Activated T-cell treated with anti-CD3 and anti-CD28 coated beads, Interleukin-2, amount 50 U/mL, for 48 hours (primary cell): ENCODE measurements at regions not wholly inside any gene's neighbourhood (a gene's known extent, or its start where the extent isn't known, plus 50 kb on each side); places are given as distances from the start of the nearest gene placed in this dataset.
"Not testable (repeated sequence)": the region's sequence is repeated elsewhere in the genome, so short reads cannot be mapped to it uniquely, and the experiment has no call there.

Experiments used
- DNase-seq, 2 experiments: peaks; one replicate each; pipeline ENCODE4 v3.0.0-alpha.2; 2020

DNA sequence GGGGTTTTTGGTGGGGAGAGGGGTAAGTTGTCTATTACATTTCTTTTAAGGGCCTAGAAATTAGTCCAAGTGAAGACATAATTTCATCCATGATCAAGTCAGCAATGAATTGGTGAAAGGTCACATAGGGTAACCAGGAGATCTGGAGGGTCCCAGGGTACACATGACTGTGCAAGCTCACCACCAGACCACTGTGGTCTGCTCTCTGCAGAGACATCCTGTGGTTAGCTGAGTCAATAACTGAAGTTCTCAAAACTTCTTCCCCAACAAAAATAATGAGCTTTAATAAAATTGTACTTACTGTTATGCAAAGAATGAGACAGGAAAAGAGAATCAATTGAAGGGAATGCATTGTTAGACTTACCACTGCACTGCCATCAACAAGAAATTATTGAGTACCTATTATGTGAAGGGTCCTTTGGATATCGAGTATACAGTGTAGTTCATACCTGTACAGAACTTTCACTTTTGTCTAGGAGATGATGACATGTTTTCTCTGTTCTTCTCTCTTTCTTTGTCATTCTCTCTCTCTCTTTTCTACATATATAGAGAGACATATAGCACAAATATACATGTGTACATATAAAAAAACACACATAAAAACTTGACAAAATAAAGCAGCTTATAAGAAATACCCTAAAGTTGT lies 209.8 kb downstream of the GJA1 start:
- no peak for DNase-seq

DNA sequence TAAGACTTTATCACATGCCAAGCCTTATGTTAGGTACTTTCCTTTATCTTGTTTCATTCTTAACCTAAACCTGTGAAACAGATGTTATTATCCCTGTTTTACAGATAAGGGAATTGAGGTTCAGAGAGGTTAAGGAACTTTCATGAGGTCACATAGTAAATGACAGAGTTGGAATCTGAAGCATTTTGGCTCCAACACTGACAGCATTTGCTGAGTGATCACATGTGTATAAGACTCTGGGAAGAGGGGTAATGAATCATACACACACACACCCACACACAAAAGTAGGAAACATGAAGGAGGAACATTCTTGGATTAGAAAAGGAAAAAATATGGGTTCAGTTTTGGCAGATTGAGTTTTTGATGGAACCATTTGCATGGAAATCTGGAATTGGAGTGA lies 212.5 kb downstream of the GJA1 start:
- DNase-seq: no peak

DNA sequence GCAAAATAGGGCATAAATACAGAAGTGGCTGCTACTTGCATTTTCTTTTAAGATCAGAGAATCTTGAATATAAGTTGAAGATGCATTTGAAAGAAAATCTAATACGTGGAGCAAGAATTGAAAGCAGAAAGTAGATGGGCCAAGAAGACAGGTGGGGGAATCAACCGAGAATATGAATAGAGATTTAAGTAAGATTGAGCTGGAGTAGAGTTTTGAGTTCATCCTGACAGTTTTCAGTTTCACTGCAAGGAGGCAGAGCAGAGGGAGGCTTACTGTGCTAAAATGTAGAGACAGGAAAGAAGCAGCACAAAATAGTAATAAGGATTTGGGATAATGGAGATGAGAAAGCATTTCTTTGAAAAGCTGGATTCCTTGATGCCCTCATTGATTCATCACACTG lies 214.5 kb downstream of the GJA1 start:
- DNase-seq: no peak

DNA sequence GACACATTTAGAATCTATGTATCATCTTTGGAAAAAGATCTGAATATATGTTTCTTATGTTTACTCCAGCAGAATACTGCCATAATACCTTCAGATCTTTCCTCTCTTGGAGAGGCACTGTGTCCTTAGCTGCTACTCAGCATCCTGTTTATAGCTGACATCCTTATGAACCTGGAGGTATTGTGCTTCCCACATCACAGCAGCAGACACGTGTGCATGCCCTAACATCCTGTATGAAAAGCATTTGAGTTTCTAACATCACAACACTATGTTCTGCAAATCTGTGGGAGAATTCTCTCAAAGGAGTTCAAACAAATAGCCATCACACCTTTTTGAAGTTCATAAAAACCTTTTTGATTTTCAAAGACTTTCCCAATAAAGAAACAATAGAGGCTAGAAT lies 216.0 kb downstream of the GJA1 start:
- no peak for DNase-seq

DNA sequence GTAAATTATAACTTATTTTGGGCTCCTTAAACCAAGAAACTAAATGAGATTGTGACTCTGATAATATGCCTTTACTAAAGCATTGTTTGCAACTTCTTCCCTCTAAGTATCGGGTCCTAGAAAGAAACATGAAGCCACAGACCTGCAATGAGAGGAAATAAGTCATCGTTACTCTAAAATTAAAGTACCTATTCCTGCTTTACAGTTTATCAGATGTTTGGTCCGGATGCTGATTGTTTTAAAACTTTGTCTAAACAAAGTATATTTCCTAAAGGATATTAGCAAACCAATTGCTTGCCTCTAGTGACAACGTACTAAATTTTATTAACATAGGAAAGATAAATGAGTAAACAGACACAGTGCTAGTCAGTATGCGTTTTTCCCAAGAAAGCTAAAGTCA lies 216.8 kb downstream of the GJA1 start:
- DNase-seq: no peak

DNA sequence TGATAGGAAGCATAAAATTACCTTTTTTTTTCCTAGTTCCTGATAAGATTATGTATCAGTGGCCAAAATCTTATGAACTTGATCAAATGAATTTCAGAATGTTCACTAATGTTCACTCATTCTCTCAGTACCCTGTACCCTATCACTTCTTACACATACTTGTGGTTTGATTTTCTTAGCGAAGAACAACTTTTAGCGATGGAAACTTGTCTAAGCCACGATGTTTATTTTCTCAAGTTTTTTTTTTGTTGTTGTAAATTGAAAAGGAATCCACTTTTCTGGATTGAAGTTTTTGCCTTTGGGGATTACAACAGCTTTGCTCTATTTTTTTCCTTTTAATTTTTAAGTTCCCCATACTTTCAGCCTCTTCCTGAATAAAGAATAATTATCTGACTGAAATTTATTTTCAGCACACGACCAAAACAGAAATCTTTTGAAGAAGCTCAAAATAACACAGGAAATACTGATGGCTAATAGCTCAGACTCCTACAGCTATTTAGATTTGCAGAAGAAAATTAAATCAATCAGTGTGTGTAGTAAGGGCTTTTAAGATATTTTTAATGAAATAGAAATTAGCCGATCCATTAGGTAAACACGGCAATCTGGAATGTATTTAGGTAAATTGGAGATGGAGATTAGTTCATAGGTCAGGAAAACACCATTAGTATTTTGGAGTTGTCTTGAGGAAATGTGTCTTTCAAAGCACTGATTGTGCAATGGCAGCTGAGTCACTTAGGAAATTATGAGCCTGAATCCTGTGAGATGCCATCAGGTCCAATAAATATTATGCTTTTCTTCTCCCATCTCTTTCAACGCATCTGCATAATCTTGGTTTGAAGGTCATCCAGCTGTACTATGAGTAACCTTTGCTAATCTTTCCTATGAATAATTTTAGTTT lies 217.5 kb downstream of the GJA1 start:
- DNase-seq: no peak

DNA sequence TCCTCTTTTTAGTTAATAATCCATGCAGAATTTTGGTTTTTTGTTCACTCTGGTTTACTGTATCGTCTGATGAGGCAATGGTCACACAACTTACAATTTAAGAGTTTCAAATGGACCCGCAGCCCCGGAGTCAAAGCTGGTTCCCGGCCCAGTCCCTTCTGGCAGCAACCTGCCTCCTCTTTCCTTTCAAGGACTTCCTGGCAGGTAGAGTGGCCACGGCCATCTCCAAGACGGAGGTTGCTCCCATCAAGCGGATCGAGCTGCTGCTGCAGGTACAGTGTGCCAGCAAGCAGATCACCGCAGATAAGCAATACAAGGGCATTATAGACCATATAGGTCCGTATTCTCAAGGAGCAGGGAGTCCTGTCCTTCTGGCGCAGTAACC lies 218.2 kb downstream of the GJA1 start:
- no peak for DNase-seq

DNA sequence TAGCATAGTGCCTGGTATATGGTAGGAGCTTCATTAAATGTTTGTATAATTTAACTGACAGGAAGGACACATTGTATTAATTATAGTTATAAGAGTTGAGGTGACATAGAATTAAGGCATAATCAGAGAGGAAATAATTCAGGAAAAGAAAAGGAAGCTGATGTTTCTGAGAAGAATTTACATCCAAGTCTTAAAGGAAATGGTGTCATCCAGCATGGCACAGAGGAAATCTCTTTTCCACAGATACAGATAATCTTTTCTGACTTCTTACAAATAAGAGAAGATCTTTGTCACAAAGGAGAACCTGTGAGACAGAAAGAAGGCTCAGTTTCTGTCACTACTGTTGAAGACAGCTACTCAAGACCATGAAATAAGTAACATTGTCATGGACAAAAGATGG lies 222.5 kb downstream of the GJA1 start:
- no peak for DNase-seq

DNA sequence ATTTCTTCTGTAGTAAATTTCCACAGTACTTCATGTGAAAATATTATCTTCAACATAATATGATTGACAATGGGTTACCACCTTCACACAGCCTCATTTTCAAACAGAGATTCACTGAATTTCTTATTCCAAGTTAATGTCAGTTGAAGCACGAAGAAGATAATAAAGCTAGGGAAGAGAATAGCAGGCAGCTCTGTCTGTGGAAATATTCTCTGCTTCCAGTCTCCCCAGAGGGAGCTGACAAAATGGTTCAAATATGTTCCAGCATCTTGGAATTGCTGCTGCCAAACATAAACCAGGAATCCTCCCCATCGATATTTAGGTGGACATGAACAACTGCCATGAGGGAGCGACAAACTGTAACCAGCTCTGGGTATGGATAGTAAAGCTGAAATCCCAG lies 224.8 kb downstream of the GJA1 start:
- no peak for DNase-seq

DNA sequence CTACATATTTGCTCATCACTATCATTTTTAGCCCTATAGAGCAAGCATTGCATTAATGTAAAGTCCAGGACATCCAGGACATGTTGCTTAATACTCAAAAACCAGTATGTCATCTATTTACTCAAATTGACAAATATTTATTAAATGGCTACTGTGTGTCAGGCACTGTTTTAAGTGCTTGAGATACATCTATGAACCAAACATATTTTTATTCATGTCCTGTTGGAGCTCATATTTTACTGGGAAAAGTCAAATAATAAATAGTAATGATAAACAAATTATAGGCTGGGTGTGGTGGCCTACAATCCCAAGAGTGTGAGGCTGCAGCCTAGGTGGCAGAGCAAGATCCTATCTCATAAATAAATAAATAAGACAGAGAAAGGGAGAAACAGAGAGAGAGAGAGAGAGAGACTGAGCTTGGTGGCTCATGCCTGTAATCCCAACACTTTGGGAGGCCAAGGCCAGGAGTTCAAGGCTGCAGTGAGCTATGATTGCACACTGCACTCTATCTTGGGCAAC lies 227.9 kb downstream of the GJA1 start:
- no peak for DNase-seq

DNA sequence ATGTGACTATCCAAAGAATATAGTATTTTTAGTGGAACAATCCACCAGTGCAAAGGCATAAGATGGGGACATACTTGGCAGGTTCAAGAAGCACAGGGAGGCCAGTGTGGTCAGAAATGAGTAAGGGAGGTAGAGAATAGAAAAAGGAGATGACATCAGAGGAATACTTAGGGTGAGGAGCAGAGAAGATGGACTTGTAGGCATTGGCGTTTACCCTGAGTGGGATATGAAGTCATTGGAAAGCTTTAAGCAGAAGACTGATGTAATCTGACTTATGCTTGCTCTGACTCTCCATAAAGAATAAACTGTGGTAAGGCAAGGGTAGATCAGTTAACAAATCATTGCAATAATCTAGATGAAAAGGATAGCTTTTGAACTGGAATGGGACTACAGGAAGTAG lies 228.7 kb downstream of the GJA1 start:
- DNase-seq: no peak

DNA sequence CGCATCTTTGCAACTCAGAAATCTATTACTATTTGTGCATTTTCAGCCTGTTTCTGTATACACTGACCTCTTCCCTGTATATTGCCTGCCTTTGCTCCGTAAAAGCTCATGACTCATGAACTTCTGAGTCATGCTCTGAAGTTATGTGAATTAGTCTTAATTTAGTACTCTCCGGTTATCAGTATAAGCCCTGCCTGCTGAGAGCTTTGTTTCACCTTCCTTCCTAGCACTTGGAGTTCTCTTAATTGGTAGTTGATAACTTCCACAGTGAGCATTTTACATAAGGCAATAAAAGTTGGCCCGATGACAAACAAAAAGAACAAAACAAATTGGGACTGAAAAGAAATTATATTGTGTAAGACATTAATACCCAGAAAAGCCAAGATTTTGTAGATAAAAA lies 231.4 kb downstream of the GJA1 start:
- DNase-seq: no peak

DNA sequence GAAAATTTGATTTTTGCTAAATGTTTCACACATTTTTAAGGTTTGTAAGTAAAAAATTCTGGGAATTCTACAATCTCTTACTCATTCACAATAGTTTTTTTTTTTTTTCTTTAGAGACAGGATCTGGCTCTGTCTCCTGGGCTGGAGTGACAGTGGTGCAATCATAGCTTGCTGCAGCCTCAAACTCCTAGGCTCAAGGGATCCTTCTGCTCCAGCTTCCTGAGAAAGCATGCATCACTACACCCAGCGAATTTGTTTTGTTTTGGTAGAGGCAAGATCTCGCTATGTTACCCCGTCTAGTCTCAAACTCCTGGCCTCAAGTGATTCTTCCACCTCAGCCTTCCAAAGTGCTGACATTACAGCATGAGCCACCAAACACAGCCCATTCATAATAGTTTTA lies 232.8 kb downstream of the GJA1 start:
- DNase-seq: no peak

DNA sequence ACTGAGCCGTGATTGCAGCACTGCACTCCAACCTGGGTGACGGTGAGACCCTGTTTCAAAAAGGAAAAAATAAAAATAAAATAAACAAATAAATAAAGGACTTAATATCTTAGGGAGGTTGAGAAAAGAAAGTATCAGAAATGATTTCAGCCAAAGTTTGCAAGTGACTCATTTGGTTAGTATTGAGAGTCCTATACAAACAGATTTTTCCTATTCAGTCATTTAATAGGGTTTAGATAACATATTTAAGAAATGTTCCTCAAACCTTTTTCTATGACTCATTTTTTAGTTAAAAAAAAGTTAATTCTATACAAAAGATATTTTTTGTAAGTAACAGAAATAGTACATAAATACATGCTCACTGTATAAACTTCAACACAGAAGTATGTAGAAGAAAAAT lies 235.1 kb downstream of the GJA1 start:
- DNase-seq: no peak

DNA sequence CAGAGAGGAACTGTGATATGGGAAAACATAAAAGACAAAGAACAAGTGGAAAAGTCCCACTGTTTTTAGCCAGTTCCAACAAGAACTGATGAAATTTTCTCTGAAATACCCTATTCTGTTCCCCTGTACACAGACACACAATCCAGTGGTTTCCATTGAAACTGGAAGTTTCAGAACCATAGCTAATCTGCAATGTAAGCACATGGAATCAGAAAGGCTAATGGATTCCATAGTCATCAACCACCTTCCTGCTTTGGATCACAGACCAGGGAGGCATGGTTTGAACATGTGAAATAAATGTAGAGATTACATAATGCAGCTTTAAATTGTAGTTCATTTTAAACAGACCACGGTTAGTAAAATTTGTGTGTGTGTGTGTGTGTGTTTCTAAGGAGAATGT lies 242.1 kb downstream of the GJA1 start:
- DNase-seq: no peak

DNA sequence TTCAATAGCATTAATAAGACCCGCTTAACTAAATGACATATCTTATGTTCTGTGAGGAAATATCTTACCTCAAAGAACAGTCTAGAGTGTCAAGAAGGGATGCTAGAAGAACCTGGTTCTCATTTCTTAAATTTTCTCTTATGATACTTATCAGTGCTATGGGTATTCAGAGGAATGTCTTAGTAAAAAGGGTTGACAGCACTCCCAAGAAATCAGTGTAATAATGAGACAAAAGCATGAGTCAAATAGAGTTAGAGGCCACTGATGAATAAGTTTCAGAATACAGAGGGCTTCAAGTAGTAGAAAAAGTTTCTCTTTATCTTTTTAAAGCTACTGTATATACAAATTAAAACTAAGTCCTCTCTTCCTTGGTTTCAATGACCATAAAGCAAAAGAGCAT lies 242.8 kb downstream of the GJA1 start:
- no peak for DNase-seq

DNA sequence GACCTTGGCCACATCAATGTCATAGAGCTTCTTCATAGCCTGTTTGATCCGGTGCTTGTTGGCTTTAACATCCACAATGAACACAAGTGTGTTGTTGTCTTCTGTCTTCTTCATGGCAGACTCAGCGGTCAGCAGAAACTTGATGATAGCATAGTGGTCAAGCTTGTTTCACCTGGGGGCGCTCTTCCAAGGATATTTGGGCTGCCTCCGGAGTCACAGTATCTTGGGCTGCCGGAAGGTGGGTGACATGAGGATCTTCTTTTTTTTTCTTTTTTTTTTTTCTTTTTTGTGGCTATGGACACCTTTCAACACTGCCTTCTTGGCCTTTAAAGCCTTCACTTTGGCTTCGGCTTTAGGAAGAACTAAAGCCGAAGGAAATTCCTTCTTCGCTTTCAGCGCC lies 244.6 kb downstream of the GJA1 start:
- DNase-seq: no peak

DNA sequence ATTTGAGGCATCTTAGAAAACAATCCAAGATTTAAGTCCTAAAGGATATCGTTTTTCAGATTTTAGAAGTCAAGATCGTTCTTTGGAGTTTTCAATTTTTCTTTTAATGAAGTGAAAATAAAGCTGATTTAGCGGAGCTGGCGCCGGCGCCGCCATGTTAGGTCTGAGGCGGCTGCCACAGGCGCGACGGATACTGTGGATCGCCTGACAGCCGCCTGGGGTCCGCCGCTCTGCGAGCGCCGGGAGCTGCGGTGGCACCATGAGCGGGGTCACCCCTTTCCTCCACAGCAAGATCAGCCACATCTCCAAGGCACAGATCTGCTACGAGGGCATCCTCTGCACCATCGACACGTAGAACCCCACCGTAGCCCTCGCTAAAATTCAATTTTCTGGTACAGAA lies 247.2 kb downstream of the GJA1 start:
- DNase-seq: no peak

DNA sequence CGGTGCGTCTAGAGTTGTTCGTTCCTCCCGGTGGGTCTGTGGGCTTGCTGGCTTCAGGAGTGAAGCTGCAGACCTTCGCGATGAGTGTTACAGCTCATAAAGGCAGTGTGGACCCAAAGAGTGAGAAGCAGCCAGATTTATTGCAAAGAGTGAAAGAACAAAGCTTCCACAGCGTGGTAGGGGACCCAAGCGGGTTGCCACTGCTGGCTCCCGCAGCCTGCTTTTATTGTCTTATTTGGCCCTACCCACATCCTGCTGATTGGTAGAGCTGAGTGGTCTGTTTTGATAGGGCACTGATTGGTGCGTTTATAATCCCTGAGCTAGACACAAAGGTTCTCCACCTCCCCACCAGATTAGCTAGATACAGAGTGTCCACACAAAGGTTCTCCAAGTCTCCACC lies 250.4 kb downstream of the GJA1 start:
- DNase-seq: not testable (repeated sequence)

DNA sequence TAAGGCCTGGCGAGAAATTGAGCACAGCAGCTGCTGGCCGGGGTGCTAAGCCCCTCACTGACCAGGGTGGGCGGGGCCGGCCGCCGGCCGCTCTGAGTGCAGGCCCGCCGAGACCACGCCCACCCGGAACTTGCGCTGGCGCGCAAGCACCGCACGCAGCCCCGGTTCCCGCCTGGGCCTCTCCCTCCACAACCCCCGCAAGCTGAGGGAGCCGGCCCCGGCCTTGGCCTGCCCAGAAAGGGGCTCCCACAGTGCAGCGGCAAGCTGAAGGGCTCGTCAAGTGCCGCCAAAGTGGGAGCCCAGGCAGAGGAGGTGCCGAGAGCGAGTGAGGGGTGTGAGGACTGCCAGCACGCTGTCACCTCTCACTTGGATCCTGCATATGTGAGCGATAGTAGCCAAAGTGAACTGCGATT lies 251.2 kb downstream of the GJA1 start:
- DNase-seq: no peak

DNA sequence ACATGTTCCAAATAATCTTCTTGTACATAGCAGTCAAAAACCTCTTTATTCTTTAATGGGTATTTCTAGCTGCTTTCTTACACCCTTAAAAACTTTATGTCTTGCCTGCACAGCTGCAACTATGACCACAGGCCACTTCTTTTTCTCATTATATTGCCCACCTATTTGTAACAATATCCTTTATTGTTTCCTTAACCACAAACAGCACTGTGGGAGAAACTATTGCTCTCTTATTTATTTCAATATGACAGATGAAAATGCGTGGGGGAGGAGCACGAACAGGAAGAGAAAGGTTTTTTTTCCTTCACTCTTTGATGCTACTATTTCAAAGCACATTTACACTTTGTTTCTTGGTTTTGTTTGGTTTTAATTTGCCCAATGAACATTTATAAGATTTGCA lies 253.5 kb downstream of the GJA1 start:
- no peak for DNase-seq

DNA sequence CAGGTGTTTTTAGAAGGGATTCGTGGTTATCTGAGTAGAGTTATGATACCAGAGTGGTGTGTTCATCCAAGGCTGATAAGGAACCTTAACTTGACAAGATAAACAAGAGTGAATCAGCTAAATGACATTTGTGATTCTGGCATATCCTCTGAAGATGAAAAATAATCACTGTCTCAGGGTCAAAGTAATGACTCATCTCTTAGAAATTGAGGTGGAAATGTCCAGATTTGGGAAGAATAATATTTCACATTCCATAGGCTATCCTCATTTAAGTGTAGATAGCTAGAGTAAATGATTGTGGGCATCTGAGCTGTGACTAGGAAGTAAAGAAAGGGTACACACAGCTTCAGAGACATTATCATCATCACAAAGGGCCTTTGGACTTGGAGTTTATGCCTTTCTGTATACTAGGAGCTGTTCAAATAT lies 255.7 kb downstream of the GJA1 start:
- DNase-seq: no peak

DNA sequence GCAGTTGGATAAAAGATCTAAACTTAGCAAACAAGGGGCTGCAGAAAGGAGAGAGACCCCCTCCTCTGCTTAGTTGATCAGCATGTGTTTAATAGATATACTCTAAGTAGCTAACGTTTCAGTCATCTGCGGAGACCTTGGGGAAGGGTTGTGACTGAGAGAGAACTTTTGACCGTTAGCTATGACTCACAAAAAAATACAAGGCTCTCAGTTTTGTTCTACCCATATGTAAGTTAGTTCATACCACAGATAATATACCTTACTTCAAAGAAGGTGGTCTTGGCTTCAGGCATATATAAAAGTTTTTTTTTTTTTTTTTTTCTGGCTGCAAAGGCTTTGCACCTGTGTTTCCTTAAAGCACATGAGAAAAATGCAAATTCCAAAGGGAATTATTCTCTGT lies 258.9 kb downstream of the GJA1 start:
- DNase-seq: no peak

DNA sequence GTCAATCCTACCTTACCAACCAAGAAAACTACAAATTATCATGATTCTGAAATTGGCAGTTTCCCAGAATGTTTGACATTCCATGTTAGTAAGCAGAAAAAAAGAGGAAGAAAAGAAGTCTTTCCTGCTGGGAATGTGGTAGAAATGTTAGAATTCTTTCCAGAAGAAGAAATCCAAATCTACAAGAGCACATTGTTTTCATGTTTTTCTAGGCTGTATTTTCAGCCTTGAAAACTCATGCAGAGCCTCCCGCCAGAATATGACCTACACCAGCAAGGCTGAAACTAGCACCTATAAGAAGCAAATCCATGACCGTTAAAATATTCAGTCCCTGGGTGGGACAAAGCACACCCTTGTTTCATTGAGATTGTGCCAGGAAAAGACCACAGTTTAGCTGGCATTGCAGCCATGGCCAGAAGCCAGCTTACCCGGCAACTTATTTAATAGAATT lies 259.4 kb downstream of the GJA1 start:
- DNase-seq: no peak
